ENCODE measurements at regions not wholly inside any gene's neighbourhood (a gene's known extent, or its start where the extent isn't known, plus 50 kb on each side); places are given as distances from the start of the nearest gene placed in this dataset.

DNA sequence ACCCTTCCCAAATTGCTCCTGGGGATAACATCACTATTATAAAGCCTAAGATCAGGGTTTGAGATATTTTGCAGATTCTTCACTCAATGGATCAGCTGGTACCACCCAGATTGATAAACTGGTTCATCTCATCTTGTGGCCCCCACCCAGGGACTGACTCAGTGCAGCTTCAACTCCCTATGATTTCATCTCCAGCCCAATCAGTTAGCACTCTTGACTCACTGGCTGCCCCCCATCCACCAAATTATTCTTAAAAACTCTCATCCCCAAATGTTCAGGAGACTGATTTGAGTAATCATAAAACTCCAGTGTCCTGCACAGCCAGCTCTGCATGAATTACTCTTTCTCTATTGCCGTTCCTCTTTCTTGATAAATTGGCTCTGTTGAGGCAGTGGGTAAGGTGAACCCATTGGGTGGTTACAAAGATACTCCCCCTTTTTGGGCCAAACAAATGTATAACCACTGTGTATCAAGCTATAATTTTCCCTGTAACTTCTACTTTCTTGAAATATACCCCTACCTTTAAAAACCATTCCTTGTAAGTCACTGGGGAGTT is 263.3 kb upstream of the IL12B start:
- TF ChIP-seq, protein P1, sequence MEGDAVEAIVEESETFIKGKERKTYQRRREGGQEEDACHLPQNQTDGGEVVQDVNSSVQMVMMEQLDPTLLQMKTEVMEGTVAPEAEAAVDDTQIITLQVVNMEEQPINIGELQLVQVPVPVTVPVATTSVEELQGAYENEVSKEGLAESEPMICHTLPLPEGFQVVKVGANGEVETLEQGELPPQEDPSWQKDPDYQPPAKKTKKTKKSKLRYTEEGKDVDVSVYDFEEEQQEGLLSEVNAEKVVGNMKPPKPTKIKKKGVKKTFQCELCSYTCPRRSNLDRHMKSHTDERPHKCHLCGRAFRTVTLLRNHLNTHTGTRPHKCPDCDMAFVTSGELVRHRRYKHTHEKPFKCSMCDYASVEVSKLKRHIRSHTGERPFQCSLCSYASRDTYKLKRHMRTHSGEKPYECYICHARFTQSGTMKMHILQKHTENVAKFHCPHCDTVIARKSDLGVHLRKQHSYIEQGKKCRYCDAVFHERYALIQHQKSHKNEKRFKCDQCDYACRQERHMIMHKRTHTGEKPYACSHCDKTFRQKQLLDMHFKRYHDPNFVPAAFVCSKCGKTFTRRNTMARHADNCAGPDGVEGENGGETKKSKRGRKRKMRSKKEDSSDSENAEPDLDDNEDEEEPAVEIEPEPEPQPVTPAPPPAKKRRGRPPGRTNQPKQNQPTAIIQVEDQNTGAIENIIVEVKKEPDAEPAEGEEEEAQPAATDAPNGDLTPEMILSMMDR (IDR thresholded peaks at IDR 0.05; ENCODE audit: borderline replicate concordance, extremely low read depth, low read length, poor library complexity, severe bottlenecking) = no peak
- TF ChIP-seq EZH2 (IDR thresholded peaks at IDR 0.05; ENCODE audit: borderline replicate concordance, low read depth, low read length, severe bottlenecking) = no peak
